NB4 (cell line): ENCODE measurements at regions not wholly inside any gene's neighbourhood (a gene's known extent, or its start where the extent isn't known, plus 50 kb on each side); places are given as distances from the start of the nearest gene placed in this dataset.

Source experiments
- MYC ChIP-seq: IDR thresholded peaks from 2 replicates; pipeline ENCODE4 v1.6.1; 2011; ENCODE audit warnings: low read depth, low read length
- POLR2A ChIP-seq: IDR thresholded peaks from 2 replicates; pipeline ENCODE4 v1.6.1; 2011; ENCODE audit warnings: mild to moderate bottlenecking; ENCODE audit not compliant: insufficient read length; ENCODE audit errors: extremely low read depth
- TF ChIP-seq, protein P1 (sequence below): IDR thresholded peaks from one replicate; pipeline ENCODE4 v1.5.1; 2012; ENCODE audit warnings: low read depth, low read length
- TF ChIP-seq, protein P2 (sequence below): IDR thresholded peaks from 2 replicates; pipeline ENCODE4 v1.6.1; 2011; ENCODE audit warnings: low read depth, low read length

GRCh38 chr13:54611390-54611789 is 1582.8 kb downstream of the OLFM4 start:
- TF ChIP-seq, protein P1, sequence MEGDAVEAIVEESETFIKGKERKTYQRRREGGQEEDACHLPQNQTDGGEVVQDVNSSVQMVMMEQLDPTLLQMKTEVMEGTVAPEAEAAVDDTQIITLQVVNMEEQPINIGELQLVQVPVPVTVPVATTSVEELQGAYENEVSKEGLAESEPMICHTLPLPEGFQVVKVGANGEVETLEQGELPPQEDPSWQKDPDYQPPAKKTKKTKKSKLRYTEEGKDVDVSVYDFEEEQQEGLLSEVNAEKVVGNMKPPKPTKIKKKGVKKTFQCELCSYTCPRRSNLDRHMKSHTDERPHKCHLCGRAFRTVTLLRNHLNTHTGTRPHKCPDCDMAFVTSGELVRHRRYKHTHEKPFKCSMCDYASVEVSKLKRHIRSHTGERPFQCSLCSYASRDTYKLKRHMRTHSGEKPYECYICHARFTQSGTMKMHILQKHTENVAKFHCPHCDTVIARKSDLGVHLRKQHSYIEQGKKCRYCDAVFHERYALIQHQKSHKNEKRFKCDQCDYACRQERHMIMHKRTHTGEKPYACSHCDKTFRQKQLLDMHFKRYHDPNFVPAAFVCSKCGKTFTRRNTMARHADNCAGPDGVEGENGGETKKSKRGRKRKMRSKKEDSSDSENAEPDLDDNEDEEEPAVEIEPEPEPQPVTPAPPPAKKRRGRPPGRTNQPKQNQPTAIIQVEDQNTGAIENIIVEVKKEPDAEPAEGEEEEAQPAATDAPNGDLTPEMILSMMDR: no peak
- no peak for TF ChIP-seq POLR2A
- TF ChIP-seq, protein P2, sequence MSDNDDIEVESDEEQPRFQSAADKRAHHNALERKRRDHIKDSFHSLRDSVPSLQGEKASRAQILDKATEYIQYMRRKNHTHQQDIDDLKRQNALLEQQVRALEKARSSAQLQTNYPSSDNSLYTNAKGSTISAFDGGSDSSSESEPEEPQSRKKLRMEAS: no peak
- TF ChIP-seq MYC: no peak
